ENCODE measurements at regions not wholly inside any gene's neighbourhood (a gene's known extent, or its start where the extent isn't known, plus 50 kb on each side); places are given as distances from the start of the nearest gene placed in this dataset.

DNA sequence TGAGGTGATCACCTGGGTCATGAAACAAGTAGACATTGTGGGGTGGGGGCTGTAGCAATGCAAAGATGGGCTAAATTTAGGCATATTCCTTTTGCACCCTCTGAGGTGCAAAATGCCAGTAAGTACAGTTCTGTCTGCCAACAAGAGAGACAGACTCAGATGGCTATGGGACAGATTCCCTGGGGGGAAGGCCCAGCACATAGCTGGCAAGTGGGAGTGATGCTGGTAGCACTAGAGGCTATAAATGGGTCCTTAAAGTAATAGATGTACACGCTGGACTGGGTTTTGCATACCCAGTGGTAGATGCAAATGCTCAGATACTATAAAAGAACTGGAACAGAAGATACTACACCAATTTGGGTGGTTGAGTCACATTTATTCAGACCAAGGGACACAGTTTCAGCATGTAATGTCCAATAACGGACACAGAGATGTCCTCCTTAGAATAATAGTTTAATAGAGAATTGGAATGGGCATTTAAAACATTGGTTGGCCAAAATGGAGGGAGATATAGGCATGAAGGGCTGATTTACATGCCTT is 67.4 kb upstream of the RNU6-1 start:
- Histone ChIP-seq H3K36me3 (replicated peaks in 1 of 2; ENCODE audit: control insufficient read depth in 1 of 2, insufficient read depth in 2 of 2, low read length in 2 of 2) (no peaks in the 10 kb centered on the region), H3K79me2 (ENCODE audit: insufficient read depth, low read length) (no peaks in the 10 kb centered on the region), H3K9ac (ENCODE audit: insufficient read depth, low read length, poor library complexity, severe bottlenecking) (no peak overlapping the region), H3K27me3 (ENCODE audit: control insufficient read depth in 2 of 2, insufficient read depth in 2 of 2, low read length in 2 of 2) (no peaks in the 10 kb centered on the region), H3K4me2 (replicated peaks; ENCODE audit: extremely low read depth, low read length, poor library complexity, severe bottlenecking) (no peak overlapping the region), H2AFZ (ENCODE audit: insufficient read depth, low read depth, low read length, poor library complexity, severe bottlenecking) (no peak overlapping the region), H3K4me3 (replicated peaks in 1 of 3; ENCODE audit: low read depth in 2 of 3, low read length in 3 of 3) (no peak overlapping the region), H4K20me1 (ENCODE audit: insufficient read depth, low read length) (no peaks in the 10 kb centered on the region), H3K27ac (ENCODE audit: low read depth in 1 of 2, low read length in 2 of 2) (no peak overlapping the region), H3K4me1 (ENCODE audit: control insufficient read depth in 1 of 2, insufficient read depth in 2 of 2, low read length in 2 of 2) (no peaks in the 10 kb centered on the region), H3K9me3 (replicated peaks in 1 of 2; ENCODE audit: control insufficient read depth in 1 of 2, insufficient read depth in 1 of 2, low read length in 2 of 2) (peaks cover 12 to 14% of the 10 kb centered on the region in 2 donors)
- intact Hi-C loops (cut with micrococcal nuclease): no loop called here
- Mint-ChIP-seq H3K9me3 (peaks cover 5 to 17% (median 14%) of the 10 kb centered on the region in 7 donors), H3K4me3 (no peak overlapping the region), H3K27me3 (ENCODE audit: low read depth in 3 of 3) (peaks cover 0 to 2% (median 2%) of the 10 kb centered on the region in 3 donors), H3K27ac (no peak overlapping the region), H3K4me1 (peaks cover 3% of the 10 kb centered on the region), H3K36me3 (no peaks in the 10 kb centered on the region)
- TF ChIP-seq CTCF (IDR thresholded peaks at IDR 0.05): no peak
- WGBS (ENCODE audit: insufficient coverage): 80% methylated on average over 1 of the region's 2 CpGs
- DNase-seq: no peak

- peaks cover 5 to 19% (median 14%) of the 10 kb centered on the region in 7 donors for H3K9me3 Mint-ChIP-seq
- Histone ChIP-seq H3K4me3 (replicated peaks in 1 of 3; ENCODE audit: low read depth in 2 of 3, low read length in 3 of 3) (no peak overlapping the region), H3K4me2 (replicated peaks; ENCODE audit: extremely low read depth, low read length, poor library complexity, severe bottlenecking) (no peak overlapping the region), H3K9me3 (replicated peaks in 1 of 2; ENCODE audit: control insufficient read depth in 1 of 2, insufficient read depth in 1 of 2, low read length in 2 of 2) (peaks cover 12 to 14% of the 10 kb centered on the region in 2 donors), H3K36me3 (replicated peaks in 1 of 2; ENCODE audit: control insufficient read depth in 1 of 2, insufficient read depth in 2 of 2, low read length in 2 of 2) (no peaks in the 10 kb centered on the region), H3K79me2 (ENCODE audit: insufficient read depth, low read length) (no peaks in the 10 kb centered on the region), H4K20me1 (ENCODE audit: insufficient read depth, low read length) (no peaks in the 10 kb centered on the region), H3K27ac (ENCODE audit: low read depth in 1 of 2, low read length in 2 of 2) (no peak overlapping the region), H3K4me1 (ENCODE audit: control insufficient read depth in 1 of 2, insufficient read depth in 2 of 2, low read length in 2 of 2) (no peaks in the 10 kb centered on the region), H2AFZ (ENCODE audit: insufficient read depth, low read depth, low read length, poor library complexity, severe bottlenecking) (no peak overlapping the region), H3K9ac (ENCODE audit: insufficient read depth, low read length, poor library complexity, severe bottlenecking) (no peak overlapping the region), H3K27me3 (ENCODE audit: control insufficient read depth in 2 of 2, insufficient read depth in 2 of 2, low read length in 2 of 2) (no peaks in the 10 kb centered on the region)
- no peak overlapping the region for H3K4me3 Mint-ChIP-seq
- H3K27me3 Mint-ChIP-seq (ENCODE audit: low read depth in 3 of 3): peaks cover 0 to 2% (median 0%) of the 10 kb centered on the region in 3 donors
- intact Hi-C loops (cut with micrococcal nuclease): no loop called here
- no peak for TF ChIP-seq CTCF (IDR thresholded peaks at IDR 0.05)
- peaks cover 3% of the 10 kb centered on the region for H3K4me1 Mint-ChIP-seq
- no CpG with 5 or more reads among the region's 2 CpGs for WGBS (ENCODE audit: insufficient coverage)
- no peak for DNase-seq
- H3K36me3 Mint-ChIP-seq: no peaks in the 10 kb centered on the region
- no peak overlapping the region for H3K27ac Mint-ChIP-seq
These were observed 68.9 kb upstream of the RNU6-1 start for GRCh38 chr15:67908756-67909155.
